ENCODE measurements at regions not wholly inside any gene's neighbourhood (a gene's known extent, or its start where the extent isn't known, plus 50 kb on each side); places are given as distances from the start of the nearest gene placed in this dataset.

DNA sequence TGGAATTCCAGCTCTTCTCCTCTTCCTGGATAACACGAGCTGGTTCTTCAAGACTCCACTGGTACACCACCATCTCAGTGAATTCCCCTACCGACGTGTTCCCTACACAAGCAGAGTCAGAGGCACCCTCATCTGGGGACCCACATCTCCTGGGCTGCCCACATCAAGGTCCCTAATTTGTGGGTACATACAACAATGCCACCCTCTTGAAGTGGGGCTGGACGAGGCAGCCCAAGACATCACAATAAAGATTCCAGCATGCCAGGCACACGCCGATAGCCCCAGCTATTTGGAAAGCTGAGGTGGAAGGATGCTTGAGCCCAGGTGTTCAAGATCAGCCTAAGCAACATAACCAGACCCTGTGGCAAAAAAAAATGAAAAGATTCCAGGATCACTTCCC is 221.2 kb upstream of the LINGO1 start:
- Histone ChIP-seq H3K27me3 (no peaks in the 10 kb centered on the region; the same call in 1 of the 2 replicates), H3K36me3 (no peaks in the 10 kb centered on the region), H3K9me3 (no peaks in the 10 kb centered on the region), H3K4me1 (peaks cover 5% of the 10 kb centered on the region), H3K4me3 (ENCODE audit: low read depth, low read length) (no peak overlapping the region)
- no peak for DNase-seq
- no peak for TF ChIP-seq CTCF (IDR thresholded peaks at IDR 0.05; ENCODE audit: low read depth, low read length)

DNA sequence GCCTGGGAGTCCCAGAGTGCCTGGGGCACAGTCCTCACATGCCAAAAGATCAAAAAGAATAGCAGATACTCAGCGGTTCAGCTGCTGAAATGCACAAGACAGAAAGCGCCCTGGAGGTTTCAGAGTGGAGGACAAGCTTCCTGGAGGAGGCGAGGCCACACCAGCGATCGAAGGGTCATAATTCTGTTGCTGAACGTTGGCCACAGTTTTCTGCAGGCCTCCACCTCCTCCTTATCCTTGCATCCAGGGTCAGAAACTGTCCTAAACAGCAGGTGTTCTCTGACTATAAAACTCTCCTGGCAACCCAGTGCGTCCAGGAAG is 220.3 kb upstream of the LINGO1 start:
- Histone ChIP-seq H3K27me3 (no peaks in the 10 kb centered on the region; the same call in 1 of the 2 replicates), H3K9me3 (no peaks in the 10 kb centered on the region), H3K4me3 (ENCODE audit: low read depth, low read length) (no peak overlapping the region), H3K36me3 (no peaks in the 10 kb centered on the region), H3K4me1 (peaks cover 5% of the 10 kb centered on the region)
- DNase-seq: no peak
- TF ChIP-seq CTCF (IDR thresholded peaks at IDR 0.05; ENCODE audit: low read depth, low read length): no peak

DNA sequence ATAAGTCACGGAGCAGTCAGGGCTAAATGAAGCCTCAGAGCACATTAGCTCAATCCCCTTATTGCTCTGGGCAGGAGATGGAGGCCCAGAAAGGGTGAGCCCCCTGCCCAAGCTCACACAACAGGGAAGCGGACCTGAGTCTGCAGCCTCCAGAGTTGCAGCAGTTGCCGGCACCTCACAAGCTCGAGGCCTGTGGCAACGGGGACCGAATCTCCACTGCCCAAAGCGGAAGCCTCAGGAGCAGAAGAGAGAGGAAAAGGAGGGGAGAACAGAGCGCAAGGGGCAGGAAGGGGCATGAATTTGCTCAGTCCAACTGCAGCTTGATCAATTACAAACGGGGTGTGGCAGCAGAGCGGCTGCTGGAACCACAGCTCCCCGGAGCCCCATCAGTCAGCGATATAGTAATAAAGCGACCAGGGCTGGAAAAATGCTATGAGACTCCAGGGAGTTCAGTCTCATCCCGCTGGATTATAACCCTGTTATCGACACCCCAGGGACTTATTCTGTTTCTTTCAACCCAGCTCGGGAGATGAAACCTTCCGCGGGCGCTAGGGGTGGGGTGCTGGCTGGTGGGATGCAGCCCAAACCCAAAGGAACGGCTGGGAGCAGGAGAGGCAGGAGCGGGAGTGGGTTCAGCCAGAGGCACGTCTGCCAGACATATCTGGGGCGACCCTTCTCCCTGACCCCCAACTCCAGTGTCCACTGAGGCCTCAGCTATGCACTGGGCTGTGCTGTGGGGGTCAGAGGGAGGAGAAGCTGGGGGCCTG is 219.7 kb upstream of the LINGO1 start:
- H3K4me1 ChIP-seq: peaks cover 5% of the 10 kb centered on the region
- no peaks in the 10 kb centered on the region for H3K36me3 ChIP-seq
- no peaks in the 10 kb centered on the region for H3K9me3 ChIP-seq
- H3K27me3 ChIP-seq: no peaks in the 10 kb centered on the region; the same call in 1 of the 2 replicates
- TF ChIP-seq CTCF (IDR thresholded peaks at IDR 0.05; ENCODE audit: low read depth, low read length): no peak
- no peak overlapping the region for H3K4me3 ChIP-seq (ENCODE audit: low read depth, low read length)
- DNase-seq: no peak

GRCh38 chr15:77851691-77852090 is 219.0 kb upstream of the LINGO1 start:
- H3K4me3 ChIP-seq (ENCODE audit: low read depth, low read length): no peak overlapping the region
- no peak for TF ChIP-seq CTCF (IDR thresholded peaks at IDR 0.05; ENCODE audit: low read depth, low read length)
- DNase-seq: no peak
- no peaks in the 10 kb centered on the region for H3K36me3 ChIP-seq
- H3K4me1 ChIP-seq: peaks cover 5% of the 10 kb centered on the region
- H3K27me3 ChIP-seq: no peaks in the 10 kb centered on the region; the same call in 1 of the 2 replicates
- no peaks in the 10 kb centered on the region for H3K9me3 ChIP-seq

- DNase-seq: no peak
- Histone ChIP-seq H3K36me3 (no peaks in the 10 kb centered on the region), H3K4me1 (peaks cover 5% of the 10 kb centered on the region), H3K9me3 (no peaks in the 10 kb centered on the region), H3K27me3 (no peaks in the 10 kb centered on the region; the same call in 1 of the 2 replicates), H3K4me3 (ENCODE audit: low read depth, low read length) (no peak overlapping the region)
- TF ChIP-seq CTCF (IDR thresholded peaks at IDR 0.05; ENCODE audit: low read depth, low read length): no peak
Observed at GRCh38 chr15:77851086-77851485, 218.4 kb upstream of the LINGO1 start.

GRCh38 chr15:77846986-77847385 is 214.3 kb upstream of the LINGO1 start:
- Histone ChIP-seq H3K36me3 (no peaks in the 10 kb centered on the region), H3K9me3 (no peaks in the 10 kb centered on the region), H3K4me3 (ENCODE audit: low read depth, low read length) (no peak overlapping the region), H3K4me1 (peaks cover 5% of the 10 kb centered on the region), H3K27me3 (no peaks in the 10 kb centered on the region)
- no peak for DNase-seq
- TF ChIP-seq CTCF (IDR thresholded peaks at IDR 0.05; ENCODE audit: low read depth, low read length): no peak

Measured in BE2C (cell line).